ENCODE measurements at regions not wholly inside any gene's neighbourhood (a gene's known extent, or its start where the extent isn't known, plus 50 kb on each side); places are given as distances from the start of the nearest gene placed in this dataset.

- TF ChIP-seq, protein P1, sequence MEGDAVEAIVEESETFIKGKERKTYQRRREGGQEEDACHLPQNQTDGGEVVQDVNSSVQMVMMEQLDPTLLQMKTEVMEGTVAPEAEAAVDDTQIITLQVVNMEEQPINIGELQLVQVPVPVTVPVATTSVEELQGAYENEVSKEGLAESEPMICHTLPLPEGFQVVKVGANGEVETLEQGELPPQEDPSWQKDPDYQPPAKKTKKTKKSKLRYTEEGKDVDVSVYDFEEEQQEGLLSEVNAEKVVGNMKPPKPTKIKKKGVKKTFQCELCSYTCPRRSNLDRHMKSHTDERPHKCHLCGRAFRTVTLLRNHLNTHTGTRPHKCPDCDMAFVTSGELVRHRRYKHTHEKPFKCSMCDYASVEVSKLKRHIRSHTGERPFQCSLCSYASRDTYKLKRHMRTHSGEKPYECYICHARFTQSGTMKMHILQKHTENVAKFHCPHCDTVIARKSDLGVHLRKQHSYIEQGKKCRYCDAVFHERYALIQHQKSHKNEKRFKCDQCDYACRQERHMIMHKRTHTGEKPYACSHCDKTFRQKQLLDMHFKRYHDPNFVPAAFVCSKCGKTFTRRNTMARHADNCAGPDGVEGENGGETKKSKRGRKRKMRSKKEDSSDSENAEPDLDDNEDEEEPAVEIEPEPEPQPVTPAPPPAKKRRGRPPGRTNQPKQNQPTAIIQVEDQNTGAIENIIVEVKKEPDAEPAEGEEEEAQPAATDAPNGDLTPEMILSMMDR (conservative IDR thresholded peaks at IDR 0.05; ENCODE audit: low read depth, low read length), result no peak
- TF ChIP-seq EZH2 (IDR thresholded peaks at IDR 0.05; ENCODE audit: low read length, unreplicated experiment) (no peak), EZH2phosphoT487 (IDR thresholded peaks at IDR 0.05; ENCODE audit: borderline replicate concordance, low read length) (no peak)
Observed at GRCh38 chr14:22320362-22320750, 268.7 kb downstream of the DAD1 start.
